ENCODE measurements at regions not wholly inside any gene's neighbourhood (a gene's known extent, or its start where the extent isn't known, plus 50 kb on each side); places are given as distances from the start of the nearest gene placed in this dataset.
"Not testable (repeated sequence)": the region's sequence is repeated elsewhere in the genome, so short reads cannot be mapped to it uniquely, and the experiment has no call there.

- in situ Hi-C loops (cut with HindIII; ENCODE audit: low pct_unique_long_range_greater_than_20kb, low sequenced_read_pairs) = no loop called here
- DNase-seq (ENCODE audit: low read depth, low spot score) = no peak
Observed at GRCh38 chr3:145377301-145377700, 783.7 kb downstream of the PLOD2 start.

- in situ Hi-C loops (cut with HindIII; ENCODE audit: low pct_unique_long_range_greater_than_20kb, low sequenced_read_pairs) = no loop called here
- no peak for DNase-seq (ENCODE audit: low read depth, low spot score)
Observed at GRCh38 chr3:145383416-145383815, 777.6 kb downstream of the PLOD2 start.

GRCh38 chr3:145384307-145384706 is 776.7 kb downstream of the PLOD2 start:
- no peak for DNase-seq (ENCODE audit: low read depth, low spot score)

GRCh38 chr3:145387211-145387610 is 773.8 kb downstream of the PLOD2 start:
- in situ Hi-C loops (cut with HindIII; ENCODE audit: low pct_unique_long_range_greater_than_20kb, low sequenced_read_pairs) = no loop called here
- DNase-seq (ENCODE audit: low read depth, low spot score) = no peak

More at GRCh38 chr3:145384307-145384706, 776.7 kb downstream of the PLOD2 start:
- in situ Hi-C loops (cut with HindIII; ENCODE audit: low pct_unique_long_range_greater_than_20kb, low sequenced_read_pairs) = no loop called here

- in situ Hi-C loops (cut with HindIII; ENCODE audit: low pct_unique_long_range_greater_than_20kb, low sequenced_read_pairs) = no loop called here
- DNase-seq (ENCODE audit: low read depth, low spot score) = no peak
Observed at GRCh38 chr3:145395421-145395820, 765.6 kb downstream of the PLOD2 start.

GRCh38 chr3:145411605-145412004 is 749.4 kb downstream of the PLOD2 start:
- DNase-seq (ENCODE audit: low read depth, low spot score) = no peak
- in situ Hi-C loops (cut with HindIII; ENCODE audit: low pct_unique_long_range_greater_than_20kb, low sequenced_read_pairs) = no loop called here

- in situ Hi-C loops (cut with HindIII; ENCODE audit: low pct_unique_long_range_greater_than_20kb, low sequenced_read_pairs) = no loop called here
- no peak for DNase-seq (ENCODE audit: low read depth, low spot score)
Observed at GRCh38 chr3:145417678-145418077, 743.3 kb downstream of the PLOD2 start.

GRCh38 chr3:145422556-145422955 is 738.4 kb downstream of the PLOD2 start:
- DNase-seq (ENCODE audit: low read depth, low spot score) = no peak
- in situ Hi-C loops (cut with HindIII; ENCODE audit: low pct_unique_long_range_greater_than_20kb, low sequenced_read_pairs) = no loop called here

GRCh38 chr3:145427355-145427754 is 733.6 kb downstream of the PLOD2 start:
- DNase-seq (ENCODE audit: low read depth, low spot score) = no peak
- in situ Hi-C loops (cut with HindIII; ENCODE audit: low pct_unique_long_range_greater_than_20kb, low sequenced_read_pairs) = no loop called here

GRCh38 chr3:145429546-145429945 is 731.4 kb downstream of the PLOD2 start:
- in situ Hi-C loops (cut with HindIII; ENCODE audit: low pct_unique_long_range_greater_than_20kb, low sequenced_read_pairs) = no loop called here
- DNase-seq (ENCODE audit: low read depth, low spot score) = no peak

GRCh38 chr3:145448436-145448835 is 712.5 kb downstream of the PLOD2 start:
- DNase-seq (ENCODE audit: low read depth, low spot score) = no peak
- in situ Hi-C loops (cut with HindIII; ENCODE audit: low pct_unique_long_range_greater_than_20kb, low sequenced_read_pairs) = no loop called here

GRCh38 chr3:145450018-145450682 is 710.8 kb downstream of the PLOD2 start:
- in situ Hi-C loops (cut with HindIII; ENCODE audit: low pct_unique_long_range_greater_than_20kb, low sequenced_read_pairs) = no loop called here
- no peak for DNase-seq (ENCODE audit: low read depth, low spot score)

GRCh38 chr3:145457825-145458552 is 703.0 kb downstream of the PLOD2 start:
- in situ Hi-C loops (cut with HindIII; ENCODE audit: low pct_unique_long_range_greater_than_20kb, low sequenced_read_pairs) = no loop called here
- no peak for DNase-seq (ENCODE audit: low read depth, low spot score)

GRCh38 chr3:145459681-145460080 is 701.3 kb downstream of the PLOD2 start:
- DNase-seq (ENCODE audit: low read depth, low spot score); in situ Hi-C loops (cut with HindIII; ENCODE audit: low pct_unique_long_range_greater_than_20kb, low sequenced_read_pairs): not testable (repeated sequence)

GRCh38 chr3:145471976-145472375 is 689.0 kb downstream of the PLOD2 start:
- no peak for DNase-seq (ENCODE audit: low read depth, low spot score)
- in situ Hi-C loops (cut with HindIII; ENCODE audit: low pct_unique_long_range_greater_than_20kb, low sequenced_read_pairs) = no loop called here

- DNase-seq (ENCODE audit: low read depth, low spot score); in situ Hi-C loops (cut with HindIII; ENCODE audit: low pct_unique_long_range_greater_than_20kb, low sequenced_read_pairs): not testable (repeated sequence)
Observed at GRCh38 chr3:145482735-145483134, 678.2 kb downstream of the PLOD2 start.

GRCh38 chr3:145483992-145484391 is 677.0 kb downstream of the PLOD2 start:
- no peak for DNase-seq (ENCODE audit: low read depth, low spot score)
- in situ Hi-C loops (cut with HindIII; ENCODE audit: low pct_unique_long_range_greater_than_20kb, low sequenced_read_pairs) = no loop called here

GRCh38 chr3:145489011-145489410 is 672.0 kb downstream of the PLOD2 start:
- in situ Hi-C loops (cut with HindIII; ENCODE audit: low pct_unique_long_range_greater_than_20kb, low sequenced_read_pairs) = no loop called here

More at GRCh38 chr3:145489011-145489410, 672.0 kb downstream of the PLOD2 start:
- DNase-seq (ENCODE audit: low read depth, low spot score) = no peak
